ENCODE measurements at regions not wholly inside any gene's neighbourhood (a gene's known extent, or its start where the extent isn't known, plus 50 kb on each side); places are given as distances from the start of the nearest gene placed in this dataset.
"Not testable (repeated sequence)": the region's sequence is repeated elsewhere in the genome, so short reads cannot be mapped to it uniquely, and the experiment has no call there.

DNA sequence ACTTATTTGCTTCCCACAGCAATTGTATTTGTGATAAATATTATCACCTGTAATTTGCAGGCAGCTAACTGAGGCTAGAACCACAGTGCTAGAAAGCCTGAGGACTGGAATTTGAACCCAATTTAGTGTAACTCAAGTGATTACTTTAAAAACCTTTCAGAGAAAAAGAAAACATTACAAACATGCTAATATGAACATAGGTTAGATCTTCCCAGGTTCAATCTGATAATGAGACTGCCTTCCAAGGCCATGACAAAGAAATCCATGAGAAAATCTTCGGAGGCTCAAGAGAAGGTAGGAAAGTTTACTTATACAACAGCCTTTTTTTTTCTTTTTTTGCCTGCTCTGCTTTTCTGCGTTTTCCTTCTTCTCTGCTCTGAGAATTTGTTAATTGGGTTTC is 620.6 kb upstream of the CCNG1 start:
- no peak overlapping the region for H3K4me2 ChIP-seq (ENCODE audit: low read length, poor library complexity, severe bottlenecking)
- H3K36me3 ChIP-seq (ENCODE audit: control insufficient read depth in 1 of 2, insufficient read depth in 2 of 2, low read depth in 1 of 2, low read length in 2 of 2) = no peaks in the 10 kb centered on the region
- no peak overlapping the region for H3K9ac ChIP-seq (ENCODE audit: low read length)
- no peak overlapping the region for H3K18ac ChIP-seq (ENCODE audit: low read depth in 1 of 2, low read length in 2 of 2)
- H3K23ac ChIP-seq (ENCODE audit: low read length in 2 of 2) = no peak overlapping the region
- no peak overlapping the region for H2BK12ac ChIP-seq (ENCODE audit: low read length in 2 of 2)
- H2AK5ac ChIP-seq (ENCODE audit: low read length, severe bottlenecking) = no peak overlapping the region
- H3K4me1 ChIP-seq (ENCODE audit: control insufficient read depth, insufficient read depth, low read depth, low read length) = no peaks in the 10 kb centered on the region
- no peak overlapping the region for H2BK5ac ChIP-seq (ENCODE audit: low read depth, low read length, poor library complexity, severe bottlenecking)
- no peak overlapping the region for H2BK15ac ChIP-seq (ENCODE audit: low read depth, poor library complexity, severe bottlenecking)
- no peak overlapping the region for H3K27ac ChIP-seq (ENCODE audit: low read length, poor library complexity, severe bottlenecking)
- H4K8ac ChIP-seq (ENCODE audit: low read length) = no peak overlapping the region
- no peak overlapping the region for H3K4ac ChIP-seq (ENCODE audit: low read depth in 1 of 2, low read length in 2 of 2)
- no peak overlapping the region for H3K14ac ChIP-seq (ENCODE audit: low read length in 2 of 2)
- H4K91ac ChIP-seq (ENCODE audit: low read length) = no peak overlapping the region
- H3K79me1 ChIP-seq (replicated peaks; ENCODE audit: low read length, poor library complexity, severe bottlenecking) = no peaks in the 10 kb centered on the region
- no peaks in the 10 kb centered on the region for H3K27me3 ChIP-seq (ENCODE audit: control insufficient read depth in 1 of 2, insufficient read depth in 1 of 2, low read length in 2 of 2)
- H3K4me3 ChIP-seq (ENCODE audit: insufficient read depth in 1 of 2, low read depth in 1 of 2, low read length in 2 of 2) = no peak overlapping the region
- H2BK120ac ChIP-seq (ENCODE audit: low read depth, low read length) = no peak overlapping the region
- DNase-seq = no peak
- no CpG with 5 or more reads among the region's 2 CpGs for WGBS
- H2AFZ ChIP-seq (ENCODE audit: low read depth, low read length) = no peak overlapping the region
- peaks cover 16% of the 10 kb centered on the region for H3K9me3 ChIP-seq (ENCODE audit: control insufficient read depth, low read length)

- DNase-seq = no peak
- H3K79me1 ChIP-seq (replicated peaks; ENCODE audit: low read length, poor library complexity, severe bottlenecking) = no peaks in the 10 kb centered on the region
- no peak overlapping the region for H3K27ac ChIP-seq (ENCODE audit: low read length, poor library complexity, severe bottlenecking)
- H3K9ac ChIP-seq (ENCODE audit: low read length) = no peak overlapping the region
- WGBS = 43% methylated on average over 2 of the region's 4 CpGs
- H2BK15ac ChIP-seq (ENCODE audit: low read depth, poor library complexity, severe bottlenecking) = no peak overlapping the region
- H2BK5ac ChIP-seq (ENCODE audit: low read depth, low read length, poor library complexity, severe bottlenecking) = no peak overlapping the region
- no peaks in the 10 kb centered on the region for H3K36me3 ChIP-seq (ENCODE audit: control insufficient read depth in 1 of 2, insufficient read depth in 2 of 2, low read depth in 1 of 2, low read length in 2 of 2)
- H3K9me3 ChIP-seq (ENCODE audit: control insufficient read depth, low read length) = peaks cover 14% of the 10 kb centered on the region
- H3K27me3 ChIP-seq (ENCODE audit: control insufficient read depth in 1 of 2, insufficient read depth in 1 of 2, low read length in 2 of 2) = no peaks in the 10 kb centered on the region
- no peak overlapping the region for H2AK5ac ChIP-seq (ENCODE audit: low read length, severe bottlenecking)
- no peak overlapping the region for H4K8ac ChIP-seq (ENCODE audit: low read length)
- H3K23ac ChIP-seq (ENCODE audit: low read length in 2 of 2) = no peak overlapping the region
- H3K4me2 ChIP-seq (ENCODE audit: low read length, poor library complexity, severe bottlenecking) = no peak overlapping the region
- H3K18ac ChIP-seq (ENCODE audit: low read depth in 1 of 2, low read length in 2 of 2) = no peak overlapping the region
- H2AFZ ChIP-seq (ENCODE audit: low read depth, low read length) = no peak overlapping the region
- no peak overlapping the region for H3K14ac ChIP-seq (ENCODE audit: low read length in 2 of 2)
- no peak overlapping the region for H4K91ac ChIP-seq (ENCODE audit: low read length)
- no peaks in the 10 kb centered on the region for H3K4me1 ChIP-seq (ENCODE audit: control insufficient read depth, insufficient read depth, low read depth, low read length)
- no peak overlapping the region for H3K4ac ChIP-seq (ENCODE audit: low read depth in 1 of 2, low read length in 2 of 2)
- H2BK12ac ChIP-seq (ENCODE audit: low read length in 2 of 2) = no peak overlapping the region
- no peak overlapping the region for H3K4me3 ChIP-seq (ENCODE audit: insufficient read depth in 1 of 2, low read depth in 1 of 2, low read length in 2 of 2)
- no peak overlapping the region for H2BK120ac ChIP-seq (ENCODE audit: low read depth, low read length)
Measured at GRCh38 chr5:162817364-162817763, 620.0 kb upstream of the CCNG1 start.

DNA sequence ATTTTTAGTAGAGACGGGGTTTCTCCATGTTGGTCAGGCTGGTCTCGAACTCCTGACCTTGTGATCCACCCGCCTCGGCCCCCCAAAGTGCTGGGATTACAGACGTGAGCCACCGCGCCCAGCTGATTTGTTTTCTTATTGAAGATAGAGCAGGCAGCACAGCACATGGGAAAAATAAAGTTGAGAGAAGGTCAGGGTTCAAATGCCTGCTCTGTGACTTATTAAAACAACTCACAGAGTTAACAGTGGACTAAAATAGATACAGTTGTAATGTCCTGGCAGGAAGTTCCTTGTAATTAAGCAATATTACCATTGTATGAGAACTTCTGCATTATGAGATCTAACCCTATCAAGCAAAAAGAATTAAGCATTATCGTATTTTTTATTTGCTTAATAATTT is 615.7 kb upstream of the CCNG1 start:
- H3K4me1 ChIP-seq (ENCODE audit: control insufficient read depth, insufficient read depth, low read depth, low read length); H4K91ac ChIP-seq (ENCODE audit: low read length); H3K36me3 ChIP-seq (ENCODE audit: control insufficient read depth in 1 of 2, insufficient read depth in 2 of 2, low read depth in 1 of 2, low read length in 2 of 2); H4K8ac ChIP-seq (ENCODE audit: low read length); H3K9ac ChIP-seq (ENCODE audit: low read length); DNase-seq; H3K27me3 ChIP-seq (ENCODE audit: control insufficient read depth in 1 of 2, insufficient read depth in 1 of 2, low read length in 2 of 2); H2BK12ac ChIP-seq (ENCODE audit: low read length in 2 of 2); H2AFZ ChIP-seq (ENCODE audit: low read depth, low read length); H3K4ac ChIP-seq (ENCODE audit: low read depth in 1 of 2, low read length in 2 of 2); H3K4me3 ChIP-seq (ENCODE audit: insufficient read depth in 1 of 2, low read depth in 1 of 2, low read length in 2 of 2); H3K79me1 ChIP-seq (replicated peaks; ENCODE audit: low read length, poor library complexity, severe bottlenecking); H2BK120ac ChIP-seq (ENCODE audit: low read depth, low read length); H3K9me3 ChIP-seq (ENCODE audit: control insufficient read depth, low read length); H2AK5ac ChIP-seq (ENCODE audit: low read length, severe bottlenecking); H2BK15ac ChIP-seq (ENCODE audit: low read depth, poor library complexity, severe bottlenecking); H3K18ac ChIP-seq (ENCODE audit: low read depth in 1 of 2, low read length in 2 of 2); H3K23ac ChIP-seq (ENCODE audit: low read length in 2 of 2); H3K14ac ChIP-seq (ENCODE audit: low read length in 2 of 2); H3K27ac ChIP-seq (ENCODE audit: low read length, poor library complexity, severe bottlenecking); H2BK5ac ChIP-seq (ENCODE audit: low read depth, low read length, poor library complexity, severe bottlenecking); H3K4me2 ChIP-seq (ENCODE audit: low read length, poor library complexity, severe bottlenecking): not testable (repeated sequence)
- WGBS = 83% methylated on average over 7 of the region's 8 CpGs

- no peak overlapping the region for H2BK120ac ChIP-seq (ENCODE audit: low read depth, low read length)
- no CpG with 5 or more reads among the region's 2 CpGs for WGBS
- H4K91ac ChIP-seq (ENCODE audit: low read length) = no peak overlapping the region
Measured at GRCh38 chr5:162824360-162824759, 613.0 kb upstream of the CCNG1 start.

More at GRCh38 chr5:162824360-162824759, 613.0 kb upstream of the CCNG1 start:
- no peak for DNase-seq
- H3K4me3 ChIP-seq (ENCODE audit: insufficient read depth in 1 of 2, low read depth in 1 of 2, low read length in 2 of 2) = no peak overlapping the region
- H3K9me3 ChIP-seq (ENCODE audit: control insufficient read depth, low read length) = peaks cover 20% of the 10 kb centered on the region
- H4K8ac ChIP-seq (ENCODE audit: low read length) = no peak overlapping the region
- H2AK5ac ChIP-seq (ENCODE audit: low read length, severe bottlenecking) = no peak overlapping the region
- no peak overlapping the region for H2BK12ac ChIP-seq (ENCODE audit: low read length in 2 of 2)
- no peak overlapping the region for H3K27ac ChIP-seq (ENCODE audit: low read length, poor library complexity, severe bottlenecking)
- no peak overlapping the region for H3K4me2 ChIP-seq (ENCODE audit: low read length, poor library complexity, severe bottlenecking)
- no peak overlapping the region for H3K18ac ChIP-seq (ENCODE audit: low read depth in 1 of 2, low read length in 2 of 2)
- H2BK5ac ChIP-seq (ENCODE audit: low read depth, low read length, poor library complexity, severe bottlenecking) = no peak overlapping the region
- no peak overlapping the region for H3K14ac ChIP-seq (ENCODE audit: low read length in 2 of 2)
- H3K9ac ChIP-seq (ENCODE audit: low read length) = no peak overlapping the region
- H3K27me3 ChIP-seq (ENCODE audit: control insufficient read depth in 1 of 2, insufficient read depth in 1 of 2, low read length in 2 of 2) = no peaks in the 10 kb centered on the region
- H3K79me1 ChIP-seq (replicated peaks; ENCODE audit: low read length, poor library complexity, severe bottlenecking) = no peaks in the 10 kb centered on the region
- H3K4ac ChIP-seq (ENCODE audit: low read depth in 1 of 2, low read length in 2 of 2) = no peak overlapping the region
- no peaks in the 10 kb centered on the region for H3K4me1 ChIP-seq (ENCODE audit: control insufficient read depth, insufficient read depth, low read depth, low read length)
- H2AFZ ChIP-seq (ENCODE audit: low read depth, low read length) = no peak overlapping the region
- H2BK15ac ChIP-seq (ENCODE audit: low read depth, poor library complexity, severe bottlenecking) = no peak overlapping the region
- no peak overlapping the region for H3K23ac ChIP-seq (ENCODE audit: low read length in 2 of 2)
- H3K36me3 ChIP-seq (ENCODE audit: control insufficient read depth in 1 of 2, insufficient read depth in 2 of 2, low read depth in 1 of 2, low read length in 2 of 2) = no peaks in the 10 kb centered on the region
